Ovary (tissue), 7 donors: ENCODE measurements at regions not wholly inside any gene's neighbourhood (a gene's known extent, or its start where the extent isn't known, plus 50 kb on each side); places are given as distances from the start of the nearest gene placed in this dataset.

Experiments used
- DNase-seq, 5 donors: peaks; one replicate each; pipeline ENCODE4 v3.0.0-alpha.2; 2019 to 2020
- H3K27ac ChIP-seq, 2 donors: fragments of 200-600 bp; one replicate each; pipeline versions ENCODE4 v1.5.1 to v1.8.0; 2019 to 2022
- H3K27me3 ChIP-seq: fragments of 200-600 bp; one replicate; pipeline ENCODE4 v1.8.0; 2022
- H3K36me3 ChIP-seq: fragments of 200-600 bp; sonication (generic); one replicate; pipeline ENCODE4 v1.5.1; 2019
- H3K4me1 ChIP-seq: one replicate; pipeline ENCODE4 v1.8.1; 2013; ENCODE audit warnings: mild to moderate bottlenecking, moderate library complexity; ENCODE audit not compliant: insufficient read depth
- H3K4me3 ChIP-seq: fragments of 200-600 bp; sonication (generic); one replicate; pipeline ENCODE4 v1.5.1; 2017
- H3K9me3 ChIP-seq, 2 donors: fragments of 200-600 bp in 1 of 2; sonication (generic) in 1 of 2; one replicate each; pipeline versions ENCODE4 v1.5.1 to v1.8.1; 2013 to 2019; ENCODE audit warnings: mild to moderate bottlenecking in 1 of 2, moderate library complexity in 1 of 2
- EP300 ChIP-seq: sonication (generic); formaldehyde crosslinking; IDR thresholded peaks from one replicate; pipeline ENCODE4 v1.6.1; 2017; ENCODE audit warnings: antibody characterized with exemption
- POLR2A ChIP-seq: fragments of 450-650 bp; IDR thresholded peaks from one replicate; pipeline ENCODE4 v1.6.1; 2017; ENCODE audit warnings: antibody characterized with exemption, mild to moderate bottlenecking, moderate library complexity
- WGBS, 3 donors: extraction: QIAGEN DNeasy Blood & Tissue Kit in 1 of 3; methylation state at CpG; one replicate each; pipeline versions ENCODE4 v1.1.5 to v1.1.7; 2013 to 2017; 5-methylcytosine and 5-hydroxymethylcytosine counted together
- intact Hi-C, 4 donors: fragments of 100-400 bp; cut with DNase I; formaldehyde crosslinking; loops; one replicate each; pipeline versions ENCODE4 v1.11.0 to v1.15.1; 2022 to 2023
- TF ChIP-seq, protein P1 (sequence below), 3 donors: fragments of 450-650 bp in 2 of 3; fragments of 200-600 bp in 1 of 3; IDR thresholded peaks; one replicate each; pipeline versions ENCODE4 v1.5.1 to v1.8.0; 2016 to 2022; ENCODE audit warnings: antibody characterized with exemption in 3 of 3, mild to moderate bottlenecking in 1 of 3
- donor health status: DM: no; HTN: no; CAD: no; lungs with moderate emphysema.
- donor health status: DM: no; HTN: no; CAD: no.
- donor health status: Bipolar disorder and iron deficiency.
- donor health status: DM: no; HTN: no; CAD: no.
- donor health status: DM: yes; HTN: yes; CAD: no.

DNA sequence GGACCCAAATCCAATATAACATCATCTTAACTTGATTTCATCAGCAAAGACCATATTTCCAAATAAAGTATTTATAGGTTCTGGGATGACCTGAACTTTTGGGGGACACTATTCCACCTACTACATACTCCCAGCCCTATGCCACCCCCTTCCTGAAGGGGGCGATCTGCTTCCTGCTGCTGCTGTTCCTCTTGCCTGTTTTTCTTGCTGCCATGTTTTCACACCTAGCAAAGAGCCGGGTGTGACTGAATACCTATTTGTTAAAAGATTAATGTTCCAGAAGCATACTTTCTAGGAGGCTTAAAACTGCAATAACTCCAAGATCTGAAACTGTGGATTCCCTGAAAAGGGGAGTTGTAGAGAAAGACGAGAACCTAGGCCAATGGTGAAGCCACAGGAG, 89.7 kb downstream of the ICOS start:
- Histone ChIP-seq H3K27ac (no peak overlapping the region), H3K36me3 (no peaks in the 10 kb centered on the region), H3K4me3 (no peak overlapping the region), H3K9me3 (no peaks in the 10 kb centered on the region), H3K27me3 (no peaks in the 10 kb centered on the region), H3K4me1 (peaks cover 3% of the 10 kb centered on the region)
- no peak for DNase-seq
- intact Hi-C loops: no loop called here
- 87 to 92% (median 89%) methylated on average over 3 of the region's 3 CpGs for WGBS, 3 donors
- TF ChIP-seq, protein P1, sequence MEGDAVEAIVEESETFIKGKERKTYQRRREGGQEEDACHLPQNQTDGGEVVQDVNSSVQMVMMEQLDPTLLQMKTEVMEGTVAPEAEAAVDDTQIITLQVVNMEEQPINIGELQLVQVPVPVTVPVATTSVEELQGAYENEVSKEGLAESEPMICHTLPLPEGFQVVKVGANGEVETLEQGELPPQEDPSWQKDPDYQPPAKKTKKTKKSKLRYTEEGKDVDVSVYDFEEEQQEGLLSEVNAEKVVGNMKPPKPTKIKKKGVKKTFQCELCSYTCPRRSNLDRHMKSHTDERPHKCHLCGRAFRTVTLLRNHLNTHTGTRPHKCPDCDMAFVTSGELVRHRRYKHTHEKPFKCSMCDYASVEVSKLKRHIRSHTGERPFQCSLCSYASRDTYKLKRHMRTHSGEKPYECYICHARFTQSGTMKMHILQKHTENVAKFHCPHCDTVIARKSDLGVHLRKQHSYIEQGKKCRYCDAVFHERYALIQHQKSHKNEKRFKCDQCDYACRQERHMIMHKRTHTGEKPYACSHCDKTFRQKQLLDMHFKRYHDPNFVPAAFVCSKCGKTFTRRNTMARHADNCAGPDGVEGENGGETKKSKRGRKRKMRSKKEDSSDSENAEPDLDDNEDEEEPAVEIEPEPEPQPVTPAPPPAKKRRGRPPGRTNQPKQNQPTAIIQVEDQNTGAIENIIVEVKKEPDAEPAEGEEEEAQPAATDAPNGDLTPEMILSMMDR (IDR thresholded peaks at IDR 0.05): no peak
- TF ChIP-seq EP300 (no peak), POLR2A (no peak)

DNA sequence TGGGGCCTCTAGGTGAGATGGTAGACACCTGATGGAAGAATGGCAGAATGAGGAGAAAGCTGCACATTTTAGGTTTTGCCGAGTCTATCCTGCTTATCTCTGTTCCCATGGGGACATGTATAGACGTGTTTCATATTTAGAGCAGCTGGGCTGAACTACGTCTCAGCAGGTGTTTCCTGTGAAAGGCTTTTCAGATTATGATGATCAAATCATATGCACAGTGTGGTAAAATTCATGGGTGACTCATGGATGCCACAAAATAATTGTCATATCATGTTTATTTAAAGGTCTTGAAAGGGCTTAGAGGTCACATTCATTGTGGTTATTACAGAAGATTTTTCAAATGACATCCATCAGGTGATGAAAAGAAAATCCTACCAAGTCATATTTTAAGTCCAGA, 90.5 kb downstream of the ICOS start:
- H3K9me3 ChIP-seq: no peaks in the 10 kb centered on the region
- TF ChIP-seq EP300: no peak
- no peak for TF ChIP-seq POLR2A
- TF ChIP-seq, protein P1 (IDR thresholded peaks at IDR 0.05): no peak
- no peak for DNase-seq
- intact Hi-C loops: no loop called here
- WGBS, 3 donors: 63 to 71% (median 64%) methylated on average over 3 of the region's 3 CpGs
- H3K36me3 ChIP-seq: no peaks in the 10 kb centered on the region
- H3K27ac ChIP-seq: no peak overlapping the region
- no peaks in the 10 kb centered on the region for H3K27me3 ChIP-seq
- H3K4me1 ChIP-seq: peaks cover 2% of the 10 kb centered on the region
- no peak overlapping the region for H3K4me3 ChIP-seq

DNA sequence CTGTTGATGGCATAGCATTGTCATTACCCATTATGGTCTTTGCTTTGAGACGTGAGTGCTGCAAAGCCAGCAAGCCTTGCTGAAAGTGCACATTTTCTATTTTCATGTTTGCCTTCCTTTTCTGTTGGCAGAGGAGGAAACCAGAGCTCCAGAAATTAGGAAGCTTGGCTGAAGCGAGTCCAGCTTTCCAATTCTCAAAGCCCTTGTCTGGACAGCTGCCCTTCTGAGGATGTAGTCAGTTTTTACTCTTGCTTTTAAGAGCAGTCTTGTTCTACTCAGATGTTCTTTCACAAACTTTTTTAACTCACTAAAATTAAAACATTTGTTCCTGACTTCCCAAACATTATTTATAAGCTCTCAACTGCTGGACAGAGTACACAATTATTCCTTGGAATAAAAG, 93.8 kb downstream of the ICOS start:
- peaks cover 2% of the 10 kb centered on the region for H3K4me1 ChIP-seq
- no peak overlapping the region for H3K4me3 ChIP-seq
- intact Hi-C loops: no loop called here
- no peaks in the 10 kb centered on the region for H3K36me3 ChIP-seq
- H3K9me3 ChIP-seq: no peaks in the 10 kb centered on the region
- no peaks in the 10 kb centered on the region for H3K27me3 ChIP-seq
- WGBS, 3 donors: 6 to 13% (median 6%) methylated on average over 2 of the region's 2 CpGs
- no peak for DNase-seq
- TF ChIP-seq EP300 (no peak), POLR2A (no peak)
- TF ChIP-seq, protein P1 (IDR thresholded peaks at IDR 0.05): no peak
- H3K27ac ChIP-seq: no peak overlapping the region

DNA sequence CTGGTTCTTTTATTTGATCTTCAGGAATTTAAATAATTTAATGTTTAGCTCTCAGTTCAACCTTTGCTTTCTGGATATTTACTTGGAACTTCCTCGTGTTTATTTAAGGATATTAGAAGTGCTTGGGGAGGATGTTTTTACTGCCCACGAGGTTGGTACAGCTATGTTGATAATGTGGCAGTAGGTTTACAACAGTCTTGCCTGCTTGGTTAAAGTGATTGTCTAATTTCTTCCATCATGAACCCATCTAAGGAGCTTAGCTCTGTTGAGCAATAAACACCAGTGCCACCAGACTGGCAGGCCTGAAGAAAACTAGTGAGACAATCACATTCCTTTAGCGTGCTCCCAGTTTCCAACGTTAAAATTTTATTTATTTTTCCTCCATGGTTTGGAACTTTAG, 94.5 kb downstream of the ICOS start:
- Histone ChIP-seq H3K9me3 (no peaks in the 10 kb centered on the region), H3K27ac (no peak overlapping the region), H3K27me3 (no peaks in the 10 kb centered on the region), H3K4me1 (peaks cover 2% of the 10 kb centered on the region), H3K36me3 (no peaks in the 10 kb centered on the region), H3K4me3 (no peak overlapping the region)
- TF ChIP-seq, protein P1 (IDR thresholded peaks at IDR 0.05): no peak
- TF ChIP-seq POLR2A (no peak), EP300 (no peak)
- intact Hi-C loops: no loop called here
- no peak for DNase-seq
- 3 to 12% (median 6%) methylated on average over 4 of the region's 4 CpGs for WGBS, 3 donors

DNA sequence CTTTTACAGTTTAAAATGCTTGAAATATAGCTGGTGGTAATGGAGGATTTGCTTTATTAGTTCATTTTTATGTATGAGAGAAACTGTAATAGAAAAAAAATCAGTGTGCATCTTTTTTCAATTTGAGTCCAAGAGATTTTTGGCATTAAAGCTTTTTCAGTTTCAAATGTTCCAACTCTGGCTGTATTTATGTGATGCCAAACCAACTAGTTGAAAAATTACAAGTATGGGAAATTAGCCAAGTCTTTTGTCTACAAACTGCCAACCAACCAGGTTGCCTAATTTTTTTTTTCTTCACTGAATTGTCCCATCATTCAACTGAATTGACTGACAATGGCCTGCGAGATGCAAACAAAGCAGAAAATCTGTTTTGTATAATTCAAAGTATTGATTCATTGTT, 95.7 kb downstream of the ICOS start:
- Histone ChIP-seq H3K36me3 (no peaks in the 10 kb centered on the region), H3K4me1 (peaks cover 2% of the 10 kb centered on the region), H3K27me3 (no peaks in the 10 kb centered on the region), H3K27ac (no peak overlapping the region), H3K9me3 (no peaks in the 10 kb centered on the region), H3K4me3 (no peak overlapping the region)
- WGBS, 3 donors: 83 to 100% (median 97%) methylated on average over 1 of the region's 1 CpG
- intact Hi-C loops: no loop called here
- TF ChIP-seq, protein P1 (IDR thresholded peaks at IDR 0.05): no peak
- TF ChIP-seq POLR2A: no peak
- TF ChIP-seq EP300: no peak
- no peak for DNase-seq
